HCT116 (cell line): ENCODE measurements at regions not wholly inside any gene's neighbourhood (a gene's known extent, or its start where the extent isn't known, plus 50 kb on each side); places are given as distances from the start of the nearest gene placed in this dataset.

ENCODE experiments used
- ATAC-seq: fragments of 200-7000 bp; cut with Tn5 transposase; 2 replicates; pipeline ENCODE4 v1.9.1; 2020; ENCODE audit warnings: mild to moderate bottlenecking, moderate library complexity
- BruUV-seq: library from RNA; stranded (reverse); fragments of 400-500 nt; replicated peaks from 2 replicates; lab custom pipeline; 2021; lab: Mats Ljungman, UMichigan
- CTCF ChIA-PET: fragments of 300-600 bp; sonication (Branson Sonifier 250); formaldehyde crosslinking; loops from one replicate; lab custom pipeline; 2021; ENCODE audit warnings: antibody characterized with exemption; lab: Charles Lee
- POLR2A ChIA-PET: fragments of 300-600, 350-600 bp; sonication (Branson Sonifier 250); formaldehyde crosslinking; loops from one replicate; lab custom pipeline; 2021; ENCODE audit warnings: antibody characterized with exemption; lab: Charles Lee
- RAD21 ChIA-PET, 2 experiments: fragments of 300-600 bp; sonication (Branson Sonifier 250); formaldehyde crosslinking; loops; one replicate each; lab custom pipeline; 2023; ENCODE audit warnings: low total read pairs in 2 of 2; ENCODE audit not compliant: uncharacterized antibody in 2 of 2, unreplicated experiment in 2 of 2, low non-redundant PET in 1 of 2; lab: Charles Lee
- DNase-seq: peaks from one replicate; pipeline ENCODE4 v3.0.0-alpha.2; 2010; ENCODE audit warnings: low read depth, low spot score
- H2AFZ ChIP-seq: fragments of 200-600 bp; shearing (Covaris generic), sonication (generic); 2 replicates; pipeline ENCODE4 v1.6.1; 2017; ENCODE audit warnings: low read depth, mixed run types, mixed read lengths, antibody characterized with exemption, low read length; ENCODE audit not compliant: poor library complexity, severe bottlenecking
- H3K27ac ChIP-seq: 2 replicates; pipeline ENCODE4 v1.5.1; 2012; ENCODE audit warnings: low read depth, low read length
- H3K27me3 ChIP-seq: fragments of 200-600 bp; sonication (generic); 2 replicates; pipeline ENCODE4 v1.6.1; 2016; ENCODE audit warnings: mixed run types, low read length, mixed read lengths; ENCODE audit not compliant: insufficient read depth
- H3K36me3 ChIP-seq, 2 experiments: fragments of 200-500 bp in 1 of 2; fragments of 200-600 bp in 1 of 2; sonication (Bioruptor generic) in 1 of 2; sonication (generic) in 1 of 2; 2 replicates each; pipeline versions ENCODE4 v1.5.1 to v1.6.1; 2014 to 2016; ENCODE audit warnings: low read length in 2 of 2, inconsistent platforms in 1 of 2, mixed read lengths in 1 of 2, mixed run types in 1 of 2; ENCODE audit not compliant: insufficient read depth in 2 of 2, control insufficient read depth in 1 of 2
- H3K4me1 ChIP-seq, 2 experiments: fragments of 200-600 bp in 1 of 2; sonication (generic) in 1 of 2; 2 replicates each; pipeline versions ENCODE4 v1.5.1 to v1.6.1; 2012 to 2017; ENCODE audit warnings: low read length in 2 of 2, inconsistent platforms in 1 of 2, mild to moderate bottlenecking in 1 of 2, mixed read lengths in 1 of 2, mixed run types in 1 of 2, moderate library complexity in 1 of 2; ENCODE audit not compliant: insufficient read depth in 2 of 2, control insufficient read depth in 1 of 2
- H3K4me2 ChIP-seq: fragments of 200-600 bp; sonication (generic); 2 replicates; pipeline ENCODE4 v1.6.1; 2017; ENCODE audit warnings: mixed run types, low read length, mixed read lengths
- H3K4me3 ChIP-seq, 2 experiments: fragments of 200-600 bp in 1 of 2; sonication (generic) in 1 of 2; replicated peaks in 1 of 2; 2 replicates each; pipeline ENCODE4 v1.5.1; 2011 to 2016; ENCODE audit warnings: low read length in 2 of 2, control low read depth in 1 of 2, low read depth in 1 of 2, mild to moderate bottlenecking in 1 of 2, mixed read lengths in 1 of 2, mixed run types in 1 of 2
- H3K79me2 ChIP-seq: fragments of 200-600 bp; sonication (generic); 2 replicates; pipeline ENCODE4 v1.6.1; 2017; ENCODE audit warnings: mild to moderate bottlenecking, mixed run types, low read length, moderate library complexity, mixed read lengths; ENCODE audit not compliant: insufficient read depth
- H3K9ac ChIP-seq: fragments of 200-600 bp; sonication (generic); 2 replicates; pipeline ENCODE4 v1.6.1; 2016; ENCODE audit warnings: low read length, mixed read lengths
- H3K9me2 ChIP-seq: fragments of 200-600 bp; sonication (generic), shearing (Covaris generic); 2 replicates; pipeline ENCODE4 v1.6.1; 2017; ENCODE audit warnings: mixed run types, mild to moderate bottlenecking, moderate library complexity; ENCODE audit not compliant: insufficient read depth
- H3K9me3 ChIP-seq, 2 experiments: fragments of 200-500 bp in 1 of 2; fragments of 200-600 bp in 1 of 2; sonication (Bioruptor generic) in 1 of 2; sonication (generic) in 1 of 2; 2 replicates each; pipeline ENCODE4 v1.6.1; 2014 to 2017; ENCODE audit warnings: low read length in 2 of 2, mixed read lengths in 2 of 2, inconsistent platforms in 1 of 2, low read depth in 1 of 2, mild to moderate bottlenecking in 1 of 2, mixed run types in 1 of 2, moderate library complexity in 1 of 2; ENCODE audit not compliant: control insufficient read depth in 1 of 2, insufficient read depth in 1 of 2
- H4K20me1 ChIP-seq: fragments of 200-600 bp; sonication (generic), shearing (Covaris generic); 2 replicates; pipeline ENCODE4 v1.6.1; 2017; ENCODE audit warnings: mixed run types, mild to moderate bottlenecking, moderate library complexity; ENCODE audit not compliant: insufficient read depth
- CEBPB ChIP-seq: IDR thresholded peaks from 2 replicates; pipeline ENCODE4 v1.6.1; 2012; ENCODE audit warnings: low read depth
- ELF1 ChIP-seq: IDR thresholded peaks from 2 replicates; pipeline ENCODE4 v1.6.1; 2012; ENCODE audit warnings: low read depth, borderline replicate concordance
- EZH2 ChIP-seq: fragments of 200-600 bp; sonication (generic); IDR thresholded peaks from 2 replicates; pipeline ENCODE4 v1.6.1; 2017; ENCODE audit warnings: antibody characterized with exemption, mixed run types
- EZH2phosphoT487 ChIP-seq: fragments of 200-600 bp; IDR thresholded peaks from 2 replicates; pipeline ENCODE4 v1.6.1; 2018; ENCODE audit warnings: antibody characterized with exemption, borderline replicate concordance
- JUND ChIP-seq: IDR thresholded peaks from 2 replicates; pipeline ENCODE4 v1.6.1; 2012
- POLR2A ChIP-seq: IDR thresholded peaks from 2 replicates; pipeline ENCODE4 v1.7.0; 2011; ENCODE audit warnings: borderline replicate concordance; ENCODE audit not compliant: insufficient read depth, insufficient read length; ENCODE audit errors: extremely low read depth
- RAD21 ChIP-seq: IDR thresholded peaks from 2 replicates; pipeline ENCODE4 v1.6.1; 2012; ENCODE audit warnings: low read depth, mild to moderate bottlenecking
- SP1 ChIP-seq: IDR thresholded peaks from 2 replicates; pipeline ENCODE4 v1.6.1; 2012; ENCODE audit warnings: low read depth
- SRF ChIP-seq: IDR thresholded peaks from 2 replicates; pipeline ENCODE4 v1.6.1; 2012; ENCODE audit warnings: low read depth
- TCF7L2 ChIP-seq: IDR thresholded peaks from 2 replicates; pipeline ENCODE4 v1.7.0; 2011; ENCODE audit warnings: borderline replicate concordance, inconsistent platforms; ENCODE audit not compliant: insufficient read depth, insufficient read length; ENCODE audit errors: extremely low read depth
- YY1 ChIP-seq: IDR thresholded peaks from 2 replicates; pipeline ENCODE4 v1.6.1; 2011; ENCODE audit warnings: low read length, low read depth, moderate library complexity, mild to moderate bottlenecking; ENCODE audit not compliant: insufficient replicate concordance; ENCODE audit errors: extremely low read depth
- ZBTB33 ChIP-seq: IDR thresholded peaks from 2 replicates; pipeline ENCODE4 v1.6.1; 2011; ENCODE audit warnings: mild to moderate bottlenecking, low read length, moderate library complexity; ENCODE audit not compliant: insufficient replicate concordance; ENCODE audit errors: extremely low read depth
- ZFX ChIP-seq: fragments of 450-650 bp; IDR thresholded peaks from 2 replicates; pipeline ENCODE4 v1.6.1; 2017
- ZNF274 ChIP-seq: fragments of 200-500 bp; sonication (Bioruptor generic); IDR thresholded peaks from 2 replicates; pipeline ENCODE4 v1.6.1; 2014; ENCODE audit warnings: mild to moderate bottlenecking, low read depth, low read length, inconsistent platforms
- intact Hi-C: fragments of 100-400 bp; cut with micrococcal nuclease; formaldehyde crosslinking; loops from 2 replicates; pipeline ENCODE4 v1.10.0; 2022
- TF ChIP-seq, protein P1 (sequence below): IDR thresholded peaks from 2 replicates; pipeline ENCODE4 v1.6.1; 2012
- TF ChIP-seq, protein P2 (sequence below): IDR thresholded peaks from 2 replicates; pipeline ENCODE4 v1.6.1; 2012

- TF ChIP-seq ZBTB33: no peak
- no peak for TF ChIP-seq ZNF274
- TF ChIP-seq POLR2A: no peak
Measured at GRCh38 chr3:67790043-67790442, 135.6 kb upstream of the SUCLG2 start (continued).

- no peak for DNase-seq
- no peaks in the 10 kb centered on the region for H3K9me3 ChIP-seq
- no peak overlapping the region for H3K9ac ChIP-seq
- H2AFZ ChIP-seq: no peak overlapping the region
- no peaks in the 10 kb centered on the region for H3K36me3 ChIP-seq
- H3K4me2 ChIP-seq: no peak overlapping the region
- no peak overlapping the region for H3K27ac ChIP-seq
- no TSS peak for BruUV-seq
- RAD21 ChIA-PET: no interaction called here
- TF ChIP-seq CEBPB (no peak), ELF1 (no peak), POLR2A (no peak), ZFX (no peak), TCF7L2 (no peak), YY1 (no peak), ZBTB33 (no peak), SP1 (no peak), ZNF274 (no peak), SRF (no peak), RAD21 (no peak), JUND (no peak), EZH2 (no peak), EZH2phosphoT487 (no peak)
- TF ChIP-seq, protein P1, sequence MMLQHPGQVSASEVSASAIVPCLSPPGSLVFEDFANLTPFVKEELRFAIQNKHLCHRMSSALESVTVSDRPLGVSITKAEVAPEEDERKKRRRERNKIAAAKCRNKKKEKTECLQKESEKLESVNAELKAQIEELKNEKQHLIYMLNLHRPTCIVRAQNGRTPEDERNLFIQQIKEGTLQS: no peak
- TF ChIP-seq, protein P2, sequence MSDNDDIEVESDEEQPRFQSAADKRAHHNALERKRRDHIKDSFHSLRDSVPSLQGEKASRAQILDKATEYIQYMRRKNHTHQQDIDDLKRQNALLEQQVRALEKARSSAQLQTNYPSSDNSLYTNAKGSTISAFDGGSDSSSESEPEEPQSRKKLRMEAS: no peak
- CTCF ChIA-PET: no interaction called here
- H3K4me3 ChIP-seq: no peak overlapping the region
- H3K79me2 ChIP-seq: no peaks in the 10 kb centered on the region
- POLR2A ChIA-PET: no interaction called here
- ATAC-seq: no peak
- no peaks in the 10 kb centered on the region for H4K20me1 ChIP-seq
- no peaks in the 10 kb centered on the region for H3K9me2 ChIP-seq
- intact Hi-C loops: no loop called here
- no peaks in the 10 kb centered on the region for H3K4me1 ChIP-seq
- no peaks in the 10 kb centered on the region for H3K27me3 ChIP-seq
Measured at GRCh38 chr3:67788396-67788795, 134.0 kb upstream of the SUCLG2 start.
